HAP-1 (cell line): ENCODE measurements at regions not wholly inside any gene's neighbourhood (a gene's known extent, or its start where the extent isn't known, plus 50 kb on each side); places are given as distances from the start of the nearest gene placed in this dataset.

ENCODE experiments used
- DNase-seq, 2 experiments: peaks; one replicate each; pipeline ENCODE4 v3.0.0-alpha.2; 2016 to 2020; ENCODE audit warnings: low spot score in 2 of 2
- H3K27me3 ChIP-seq: fragments of 250-450 bp; sonication (Bioruptor Pico); 2 replicates; pipeline ENCODE4 v1.5.1; 2020; ENCODE audit warnings: low read depth, mild to moderate bottlenecking, moderate library complexity
- H3K36me3 ChIP-seq: fragments of 250-450 bp; sonication (Bioruptor Pico); replicated peaks from 2 replicates; pipeline ENCODE4 v1.5.1; 2020; ENCODE audit warnings: mild to moderate bottlenecking
- H3K4me1 ChIP-seq: fragments of 250-450 bp; sonication (Bioruptor Pico); 2 replicates; pipeline ENCODE4 v1.5.1; 2020; ENCODE audit warnings: mild to moderate bottlenecking
- H3K4me3 ChIP-seq: fragments of 250-450 bp; sonication (Bioruptor Pico); 2 replicates; pipeline ENCODE4 v1.5.1; 2020; ENCODE audit warnings: mild to moderate bottlenecking, moderate library complexity
- H3K9me3 ChIP-seq: fragments of 250-450 bp; sonication (Bioruptor Pico); 2 replicates; pipeline ENCODE4 v1.5.1; 2020; ENCODE audit warnings: mild to moderate bottlenecking, moderate library complexity
- in situ Hi-C: fragments of 300-500 bp; cut with MboI; formaldehyde crosslinking; loops from 3 replicates; pipeline ENCODE4 v1.14.3; 2020; ENCODE audit warnings: low sequenced_read_pairs, inconsistent platforms, mixed read lengths

- peaks cover 17% of the 10 kb centered on the region for H3K4me1 ChIP-seq
- H3K9me3 ChIP-seq = no peaks in the 10 kb centered on the region
- H3K27me3 ChIP-seq = peaks cover 9% of the 10 kb centered on the region; the same call in 1 of the 2 replicates
- H3K4me3 ChIP-seq = no peak overlapping the region
- no peaks in the 10 kb centered on the region for H3K36me3 ChIP-seq
- in situ Hi-C loops = no loop called here
- DNase-seq = no peak
These were observed 144.6 kb upstream of the FOXF1 start for GRCh38 chr16:86365513-86366273.

GRCh38 chr16:86366481-86366880 is 143.8 kb upstream of the FOXF1 start:
- no peak for DNase-seq
- Histone ChIP-seq H3K4me1 (peaks cover 17% of the 10 kb centered on the region), H3K9me3 (no peaks in the 10 kb centered on the region), H3K4me3 (no peak overlapping the region), H3K27me3 (peaks cover 3% of the 10 kb centered on the region; the same call in 1 of the 2 replicates), H3K36me3 (no peaks in the 10 kb centered on the region)
- in situ Hi-C loops = no loop called here

GRCh38 chr16:86367291-86368072 is 142.8 kb upstream of the FOXF1 start:
- peaks cover 17% of the 10 kb centered on the region for H3K4me1 ChIP-seq
- no peak overlapping the region for H3K4me3 ChIP-seq
- H3K36me3 ChIP-seq = no peaks in the 10 kb centered on the region
- DNase-seq = peak; percentile 31 to 88
- no peaks in the 10 kb centered on the region for H3K27me3 ChIP-seq
- H3K9me3 ChIP-seq = no peaks in the 10 kb centered on the region
- in situ Hi-C loops = no loop called here

GRCh38 chr16:86368261-86368660 is 142.1 kb upstream of the FOXF1 start:
- Histone ChIP-seq H3K27me3 (no peaks in the 10 kb centered on the region), H3K4me1 (peaks cover 17% of the 10 kb centered on the region), H3K36me3 (no peaks in the 10 kb centered on the region), H3K4me3 (no peak overlapping the region), H3K9me3 (no peaks in the 10 kb centered on the region)
- DNase-seq = no peak
- in situ Hi-C loops = no loop called here

- Histone ChIP-seq H3K4me3 (no peak overlapping the region), H3K4me1 (peaks cover 17% of the 10 kb centered on the region), H3K36me3 (no peaks in the 10 kb centered on the region), H3K27me3 (no peaks in the 10 kb centered on the region), H3K9me3 (no peaks in the 10 kb centered on the region; the same call in 1 of the 2 replicates)
- in situ Hi-C loops = no loop called here
- DNase-seq = no peak
These were observed 140.3 kb upstream of the FOXF1 start for GRCh38 chr16:86370062-86370461.

- no peak for DNase-seq
- Histone ChIP-seq H3K36me3 (no peaks in the 10 kb centered on the region), H3K4me1 (peaks cover 17% of the 10 kb centered on the region), H3K4me3 (no peak overlapping the region), H3K27me3 (no peaks in the 10 kb centered on the region), H3K9me3 (no peaks in the 10 kb centered on the region; the same call in 1 of the 2 replicates)
- in situ Hi-C loops = no loop called here
These were observed 139.1 kb upstream of the FOXF1 start for GRCh38 chr16:86371083-86371803.

GRCh38 chr16:86372193-86372592 is 138.1 kb upstream of the FOXF1 start:
- peaks cover 9% of the 10 kb centered on the region for H3K4me1 ChIP-seq
- no peaks in the 10 kb centered on the region; the same call in 1 of the 2 replicates for H3K9me3 ChIP-seq
- H3K36me3 ChIP-seq = no peaks in the 10 kb centered on the region
- no peak overlapping the region for H3K4me3 ChIP-seq
- H3K27me3 ChIP-seq = no peaks in the 10 kb centered on the region
- no peak for DNase-seq
- in situ Hi-C loops = no loop called here

GRCh38 chr16:86373276-86373901 is 136.9 kb upstream of the FOXF1 start:
- Histone ChIP-seq H3K4me3 (no peak overlapping the region), H3K4me1 (no peaks in the 10 kb centered on the region), H3K36me3 (no peaks in the 10 kb centered on the region), H3K9me3 (no peaks in the 10 kb centered on the region; the same call in 1 of the 2 replicates), H3K27me3 (no peaks in the 10 kb centered on the region)
- in situ Hi-C loops = no loop called here
- no peak for DNase-seq

GRCh38 chr16:86374603-86375130 is 135.7 kb upstream of the FOXF1 start:
- H3K27me3 ChIP-seq = no peaks in the 10 kb centered on the region
- H3K9me3 ChIP-seq = no peaks in the 10 kb centered on the region; the same call in 1 of the 2 replicates
- no peaks in the 10 kb centered on the region for H3K36me3 ChIP-seq
- DNase-seq = no peak
- in situ Hi-C loops = no loop called here
- H3K4me3 ChIP-seq = no peak overlapping the region
- H3K4me1 ChIP-seq = peaks cover 2% of the 10 kb centered on the region; the same call in 1 of the 2 replicates

- H3K4me3 ChIP-seq = no peak overlapping the region
- in situ Hi-C loops = no loop called here
- no peak for DNase-seq
- H3K27me3 ChIP-seq = no peaks in the 10 kb centered on the region
- no peaks in the 10 kb centered on the region for H3K36me3 ChIP-seq
- H3K9me3 ChIP-seq = no peaks in the 10 kb centered on the region; the same call in 1 of the 2 replicates
- H3K4me1 ChIP-seq = peaks cover 7% of the 10 kb centered on the region
These were observed 135.0 kb upstream of the FOXF1 start for GRCh38 chr16:86375364-86375763.

GRCh38 chr16:86375851-86376250 is 134.5 kb upstream of the FOXF1 start:
- Histone ChIP-seq H3K4me3 (no peak overlapping the region), H3K4me1 (peaks cover 12% of the 10 kb centered on the region), H3K9me3 (no peaks in the 10 kb centered on the region; the same call in 1 of the 2 replicates), H3K27me3 (no peaks in the 10 kb centered on the region), H3K36me3 (no peaks in the 10 kb centered on the region)
- in situ Hi-C loops = no loop called here
- DNase-seq = no peak

GRCh38 chr16:86376837-86377236 is 133.5 kb upstream of the FOXF1 start:
- H3K36me3 ChIP-seq = no peaks in the 10 kb centered on the region
- peaks cover 14% of the 10 kb centered on the region for H3K4me1 ChIP-seq
- DNase-seq = no peak
- no peak overlapping the region for H3K4me3 ChIP-seq
- H3K9me3 ChIP-seq = no peaks in the 10 kb centered on the region; the same call in 1 of the 2 replicates
- in situ Hi-C loops = no loop called here
- no peaks in the 10 kb centered on the region for H3K27me3 ChIP-seq
